Ureter (tissue), 1 donor: ENCODE measurements at regions not wholly inside any gene's neighbourhood (a gene's known extent, or its start where the extent isn't known, plus 50 kb on each side); places are given as distances from the start of the nearest gene placed in this dataset.
"Not testable (repeated sequence)": the region's sequence is repeated elsewhere in the genome, so short reads cannot be mapped to it uniquely, and the experiment has no call there.

Experiments
- DNase-seq: peaks from one replicate; pipeline ENCODE4 v3.0.0-alpha.2; 2020; ENCODE audit warnings: low spot score
- donor health status: DM: yes; HTN: yes; CAD: no.

DNA sequence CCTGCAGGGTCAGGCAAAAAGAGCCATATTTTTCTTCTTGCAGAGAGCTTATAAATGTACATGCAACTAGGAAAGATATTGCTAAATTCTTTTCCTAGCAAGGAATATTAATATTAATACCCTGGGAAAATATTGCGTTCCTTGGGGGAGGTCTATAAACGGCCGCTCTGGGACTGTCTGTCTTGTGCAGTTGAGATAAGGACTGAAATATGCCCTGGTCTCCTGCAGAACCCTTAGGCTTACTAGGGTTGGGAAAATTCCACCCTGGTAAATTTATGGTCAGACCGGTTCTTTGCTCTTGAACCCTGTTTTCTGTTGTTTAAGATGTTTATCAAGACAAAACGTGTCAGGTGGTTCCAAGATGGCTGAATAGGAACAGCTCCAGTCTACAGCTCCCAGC, 121.3 kb upstream of the CARMIL1 start:
- DNase-seq: no peak

- DNase-seq: not testable (repeated sequence)
Observed at GRCh38 chr6:25160134-25160533, 119.0 kb upstream of the CARMIL1 start.

GRCh38 chr6:25165177-25165576, 114.0 kb upstream of the CARMIL1 start:
- DNase-seq: no peak

GRCh38 chr6:25165800-25166199, 113.4 kb upstream of the CARMIL1 start:
- no peak for DNase-seq

DNA sequence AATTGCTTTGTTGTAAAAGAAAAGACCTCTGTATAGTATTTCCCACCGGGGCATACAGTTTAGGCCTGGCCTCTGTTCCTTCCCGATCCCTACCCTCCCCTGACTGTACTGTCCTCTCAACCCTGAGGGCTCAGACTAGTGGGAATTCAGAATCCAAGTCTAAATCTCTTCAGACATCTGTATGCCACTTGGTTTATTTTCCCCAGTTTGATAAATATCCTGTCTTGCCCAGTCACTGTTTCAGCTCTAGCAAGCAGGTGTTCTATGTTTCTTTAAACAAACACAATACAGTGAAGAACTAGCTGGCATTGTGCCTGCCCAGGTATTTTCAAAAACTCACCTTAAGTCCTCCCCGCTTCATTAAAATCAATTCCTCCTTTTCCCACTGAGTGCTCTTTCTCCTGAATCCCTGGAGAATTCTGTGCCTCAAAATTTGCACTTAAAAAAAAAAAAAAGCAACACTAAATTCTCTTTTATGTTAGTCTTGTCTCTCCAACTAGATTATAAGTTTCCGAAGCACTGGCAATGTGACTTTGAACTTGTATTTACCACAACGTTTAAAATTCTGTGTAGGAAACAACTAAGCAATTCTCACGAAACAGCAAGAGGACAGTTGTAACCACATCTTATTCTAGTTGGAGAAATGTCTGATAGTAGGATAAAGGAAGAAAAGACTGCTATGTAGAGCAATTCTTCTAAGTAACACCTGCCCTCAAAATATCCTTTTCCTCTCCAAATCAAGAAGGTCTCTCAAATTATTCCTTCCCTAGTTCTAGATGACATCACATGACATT, 112.0 kb upstream of the CARMIL1 start:
- no peak for DNase-seq

GRCh38 chr6:25167961-25168360, 111.2 kb upstream of the CARMIL1 start:
- DNase-seq: no peak

DNA sequence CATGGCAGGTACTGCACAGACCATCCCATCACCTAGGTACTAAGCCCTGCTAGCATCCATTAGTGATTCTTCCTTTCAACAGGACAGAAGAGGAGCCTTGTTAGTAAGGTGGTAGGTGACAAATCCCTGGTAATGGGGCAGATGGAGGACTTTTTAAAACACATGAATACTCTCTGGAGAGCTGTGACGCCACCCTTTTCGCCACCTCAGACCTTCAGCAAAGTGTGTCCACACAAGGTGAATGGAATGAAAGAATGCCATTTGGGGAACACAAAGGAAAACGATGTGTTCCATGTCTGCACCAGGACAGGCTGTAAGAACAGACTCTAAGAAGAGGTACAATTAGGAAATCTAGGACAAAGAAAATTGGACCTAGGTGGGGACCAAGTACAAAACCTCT, 110.5 kb upstream of the CARMIL1 start:
- no peak for DNase-seq

- DNase-seq: no peak
Observed at GRCh38 chr6:25169553-25169952, 109.6 kb upstream of the CARMIL1 start.

GRCh38 chr6:25169961-25170360, 109.2 kb upstream of the CARMIL1 start:
- DNase-seq: no peak

- DNase-seq: no peak
Observed at GRCh38 chr6:25170640-25171039, 108.5 kb upstream of the CARMIL1 start.

GRCh38 chr6:25171301-25171700, 107.9 kb upstream of the CARMIL1 start:
- no peak for DNase-seq

GRCh38 chr6:25172819-25173218, 106.4 kb upstream of the CARMIL1 start:
- no peak for DNase-seq

DNA sequence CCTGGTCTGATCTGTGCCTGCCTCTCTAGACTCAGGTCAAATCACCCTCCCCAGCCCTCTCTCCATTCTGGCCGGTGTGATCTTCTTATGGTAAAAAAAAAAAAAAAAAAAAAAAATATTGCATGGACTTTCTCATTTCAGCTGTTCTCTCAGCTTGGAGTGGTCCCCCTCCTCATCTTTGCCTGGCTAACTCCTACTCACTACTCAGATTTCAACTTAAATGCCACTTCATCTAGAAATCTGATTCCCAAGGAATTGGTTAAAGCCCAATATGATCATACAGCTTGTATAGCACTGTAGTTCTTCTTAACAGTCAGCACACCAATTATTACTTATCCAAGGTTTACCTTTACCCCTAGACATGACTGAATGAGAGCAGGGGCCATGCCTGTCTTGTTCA, 105.9 kb upstream of the CARMIL1 start:
- no peak for DNase-seq

DNA sequence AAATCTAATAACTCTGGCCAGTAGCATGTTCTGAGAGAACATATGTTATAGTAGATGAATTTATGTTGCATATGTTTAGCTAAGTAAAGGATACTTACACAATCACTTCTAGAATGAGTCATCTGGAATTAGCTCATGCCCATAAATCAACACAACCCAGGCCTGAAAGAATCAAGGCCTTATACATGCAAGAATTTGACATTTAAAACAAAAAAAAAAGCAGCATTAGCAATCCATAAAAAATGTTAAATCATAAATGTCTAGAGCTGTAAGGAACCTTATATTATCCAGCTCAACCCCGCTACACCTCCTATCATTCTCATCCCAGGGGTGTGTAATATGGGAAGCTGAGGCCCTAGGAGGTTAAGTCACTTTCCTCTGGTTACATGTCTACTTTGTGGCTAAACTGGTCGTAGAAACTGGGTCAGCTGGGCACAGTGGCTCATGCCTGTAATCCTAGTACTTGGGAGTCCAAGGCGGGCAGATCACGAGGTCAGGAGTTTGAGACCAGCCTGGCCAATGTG, 105.2 kb upstream of the CARMIL1 start:
- DNase-seq: no peak

DNA sequence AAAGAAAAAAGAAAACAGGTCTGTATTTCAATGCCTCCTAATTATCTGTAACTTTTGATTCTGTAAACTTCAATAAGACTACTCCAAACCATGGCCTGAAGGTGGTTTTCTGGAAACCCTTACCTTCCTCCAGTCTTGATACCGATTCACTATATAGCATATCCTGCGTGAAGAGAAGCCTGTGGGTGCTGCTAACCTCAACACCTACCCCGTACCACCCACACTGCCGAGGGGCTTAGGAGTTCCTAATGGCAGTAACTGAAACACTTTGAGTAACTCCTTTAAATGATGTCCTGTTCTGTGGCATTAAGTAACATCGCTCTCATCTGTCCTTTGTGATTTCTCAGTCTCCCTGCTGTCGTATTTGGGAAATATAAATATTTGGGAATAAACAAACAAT, 104.5 kb upstream of the CARMIL1 start:
- no peak for DNase-seq

DNA sequence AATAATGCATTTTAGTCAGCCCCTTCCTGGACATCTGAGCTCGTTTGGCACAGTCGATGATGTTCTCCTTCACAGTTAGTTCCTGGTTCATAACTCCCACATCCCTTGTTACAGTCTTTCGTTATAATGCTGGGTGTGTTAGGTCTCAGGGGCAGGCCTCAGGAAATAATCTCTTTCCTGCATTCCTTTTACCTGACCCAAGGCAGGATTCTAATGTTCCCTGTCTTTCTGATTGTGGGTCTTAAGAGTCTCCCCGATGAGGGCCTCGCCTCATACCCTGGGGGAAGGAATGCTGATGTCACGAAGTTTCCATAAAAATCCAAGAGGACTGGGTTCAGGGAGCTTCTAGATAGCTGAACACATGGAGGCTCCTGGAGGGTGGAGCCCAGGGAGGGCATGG, 104.0 kb upstream of the CARMIL1 start:
- no peak for DNase-seq

DNA sequence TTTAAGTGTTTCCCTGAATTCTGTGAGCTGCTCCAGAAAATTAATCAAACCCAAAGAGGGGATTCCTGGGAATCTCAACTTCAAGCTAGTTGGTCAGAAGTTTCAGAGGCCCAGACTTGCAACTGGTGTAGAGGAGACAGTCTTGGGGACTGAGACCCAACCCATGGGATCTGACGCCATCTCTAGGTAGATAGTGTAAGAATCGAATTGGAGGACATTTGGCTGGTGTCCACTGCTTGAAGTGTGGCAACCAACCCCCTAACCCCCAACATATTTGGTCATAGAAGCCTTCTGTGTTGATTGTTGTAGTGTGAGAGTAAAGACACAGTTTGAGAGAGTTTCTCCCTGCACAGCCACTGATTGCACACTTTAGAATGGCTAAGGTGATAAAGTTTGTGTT, 103.5 kb upstream of the CARMIL1 start:
- no peak for DNase-seq

GRCh38 chr6:25176466-25176865, 102.7 kb upstream of the CARMIL1 start:
- no peak for DNase-seq

- no peak for DNase-seq
Observed at GRCh38 chr6:25177500-25178028, 101.6 kb upstream of the CARMIL1 start.

DNA sequence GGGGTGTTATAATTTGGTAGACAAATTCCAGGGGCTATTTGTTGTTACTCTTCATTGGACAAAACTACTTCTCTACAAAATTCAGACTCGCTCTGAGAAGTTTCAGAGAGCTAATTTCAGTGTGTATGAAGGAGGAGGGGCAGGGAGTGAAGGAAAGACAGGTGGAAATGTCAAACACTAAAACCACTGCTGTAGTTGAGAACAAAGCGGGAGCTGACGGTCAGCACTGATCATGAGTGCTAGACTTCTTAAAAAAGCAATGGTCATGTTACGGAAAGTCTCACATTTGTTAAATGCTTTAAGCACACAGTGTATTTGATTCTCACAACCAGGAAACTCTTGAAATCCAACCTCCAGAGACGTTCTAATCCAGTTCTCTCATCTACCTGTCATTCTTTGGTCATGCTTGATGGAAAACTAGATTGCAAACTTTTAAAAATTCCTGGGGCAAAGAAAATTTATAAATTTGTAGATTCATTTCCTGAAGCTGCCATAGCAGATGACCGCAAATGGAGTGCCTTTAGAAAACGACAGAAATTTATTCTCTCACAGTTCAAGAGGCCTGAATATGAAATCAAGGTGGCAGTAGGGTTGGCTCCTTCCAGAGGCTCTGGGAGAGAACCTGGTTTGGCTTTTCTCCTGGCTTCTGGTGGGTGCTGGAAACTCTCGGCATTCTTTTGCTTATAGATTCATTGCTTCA, 100.7 kb upstream of the CARMIL1 start:
- DNase-seq: no peak

GRCh38 chr6:25179051-25179778, 100.0 kb upstream of the CARMIL1 start:
- no peak for DNase-seq

DNA sequence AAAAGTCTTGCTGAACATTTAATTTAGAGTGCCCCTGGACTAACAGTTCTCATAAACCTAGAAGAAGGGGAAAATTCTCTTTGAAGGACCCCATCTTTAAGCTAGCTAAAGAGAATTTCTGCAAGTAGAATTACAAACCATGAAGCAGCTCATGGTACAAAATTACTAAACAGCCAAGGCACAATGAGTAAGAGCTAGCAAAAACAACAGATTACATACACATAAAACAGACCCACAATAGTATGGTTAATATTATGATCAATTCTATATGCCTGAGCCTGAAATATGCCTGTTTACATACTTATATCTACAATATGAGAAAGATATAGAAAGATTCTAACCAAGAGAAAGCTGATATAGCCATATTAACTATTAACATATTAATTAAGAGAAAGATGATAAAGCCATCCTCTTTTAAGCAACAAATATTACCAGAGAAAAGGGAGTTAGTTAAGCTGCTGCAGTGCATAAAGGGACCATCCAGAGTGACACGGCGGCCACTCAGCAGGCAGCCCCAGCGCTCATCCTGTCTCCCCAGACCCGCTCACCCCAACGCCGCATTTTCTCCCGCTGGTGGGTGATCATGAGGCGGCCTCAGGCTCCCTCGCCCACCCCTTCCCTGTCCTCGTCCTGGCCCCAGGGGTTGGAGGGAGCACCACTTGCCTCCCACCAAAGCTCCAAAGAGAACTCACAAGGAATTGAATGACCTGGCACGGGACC, 98.4 kb upstream of the CARMIL1 start:
- DNase-seq: no peak
